ENCODE measurements at regions not wholly inside any gene's neighbourhood (a gene's known extent, or its start where the extent isn't known, plus 50 kb on each side); places are given as distances from the start of the nearest gene placed in this dataset.

- DNase-seq: no peak
Observed at GRCh38 chr10:4370376-4370775, 455.6 kb upstream of the AKR1E2 start.

- DNase-seq: no peak
Observed at GRCh38 chr10:4361581-4361980, 464.4 kb upstream of the AKR1E2 start.

- no peak for DNase-seq
Observed at GRCh38 chr10:4359003-4359402, 467.0 kb upstream of the AKR1E2 start.

GRCh38 chr10:4357911-4358310 is 468.1 kb upstream of the AKR1E2 start:
- no peak for DNase-seq

GRCh38 chr10:4355350-4355749 is 470.7 kb upstream of the AKR1E2 start:
- no peak for DNase-seq

DNA sequence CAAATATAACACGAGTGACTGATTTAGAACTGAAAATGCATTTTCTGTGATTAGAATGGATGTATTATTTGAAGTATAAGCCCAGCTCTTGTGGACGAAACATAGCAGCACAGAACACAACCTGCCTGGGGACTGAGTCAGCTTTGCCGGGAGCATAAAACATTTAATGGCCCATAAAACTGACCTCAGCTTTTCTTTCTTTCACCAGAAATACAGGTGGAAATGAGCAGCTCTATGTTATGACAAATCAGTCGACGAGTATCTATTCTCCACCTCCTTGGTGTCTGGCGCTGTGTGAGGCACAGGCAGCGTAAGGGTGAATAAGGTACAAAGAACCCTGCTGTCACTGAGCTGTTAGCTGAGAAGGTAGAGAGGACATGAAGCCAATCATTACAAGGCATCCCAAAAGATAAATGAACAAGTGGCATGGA is 471.6 kb upstream of the AKR1E2 start:
- DNase-seq: no peak

DNA sequence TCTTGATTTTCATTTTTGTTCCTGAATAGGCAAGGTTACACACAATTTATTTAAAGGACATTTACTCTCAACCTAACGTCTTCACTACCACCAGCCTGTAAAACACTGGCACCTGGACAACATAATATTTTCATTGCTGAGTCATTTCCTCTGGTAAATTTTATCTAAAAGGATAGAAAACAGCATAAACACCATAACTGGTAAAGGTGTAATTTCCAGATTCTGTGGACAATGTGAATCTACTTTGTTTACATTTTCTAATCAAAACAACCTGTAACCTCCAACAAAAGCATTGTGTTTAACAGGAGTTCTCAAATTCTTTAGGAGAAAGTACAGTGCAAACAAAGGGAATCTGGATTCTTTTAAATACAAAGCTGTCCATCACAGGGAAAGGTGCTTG is 472.0 kb upstream of the AKR1E2 start:
- DNase-seq: no peak

DNA sequence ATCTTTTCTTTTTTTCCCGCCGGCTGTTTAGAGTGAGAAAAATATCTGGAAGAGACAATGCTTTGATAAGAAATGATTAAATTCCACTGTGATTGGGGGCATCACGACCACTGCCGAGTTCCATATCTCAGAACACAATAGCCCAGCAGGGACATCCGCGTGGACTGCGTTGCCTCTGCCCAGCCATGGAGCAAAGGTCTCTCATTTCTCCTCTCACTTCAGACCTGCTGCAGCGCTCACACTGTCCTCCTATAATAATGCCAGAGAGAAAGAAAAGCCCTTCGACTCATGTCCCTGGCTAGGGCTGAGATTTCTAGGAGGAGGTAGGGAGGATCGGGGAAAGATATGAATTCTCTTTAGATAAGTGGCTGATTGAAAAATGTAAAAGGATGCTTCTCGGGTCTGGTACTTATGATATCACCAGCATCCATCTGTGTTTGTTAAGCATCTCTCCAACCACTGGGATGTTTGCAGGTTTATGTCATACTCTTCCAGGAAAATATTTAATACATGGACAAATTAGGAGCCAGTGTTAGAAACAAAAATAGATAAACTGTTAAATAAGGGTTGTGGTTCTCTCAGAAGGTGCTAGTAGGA is 472.9 kb upstream of the AKR1E2 start:
- no peak for DNase-seq

DNA sequence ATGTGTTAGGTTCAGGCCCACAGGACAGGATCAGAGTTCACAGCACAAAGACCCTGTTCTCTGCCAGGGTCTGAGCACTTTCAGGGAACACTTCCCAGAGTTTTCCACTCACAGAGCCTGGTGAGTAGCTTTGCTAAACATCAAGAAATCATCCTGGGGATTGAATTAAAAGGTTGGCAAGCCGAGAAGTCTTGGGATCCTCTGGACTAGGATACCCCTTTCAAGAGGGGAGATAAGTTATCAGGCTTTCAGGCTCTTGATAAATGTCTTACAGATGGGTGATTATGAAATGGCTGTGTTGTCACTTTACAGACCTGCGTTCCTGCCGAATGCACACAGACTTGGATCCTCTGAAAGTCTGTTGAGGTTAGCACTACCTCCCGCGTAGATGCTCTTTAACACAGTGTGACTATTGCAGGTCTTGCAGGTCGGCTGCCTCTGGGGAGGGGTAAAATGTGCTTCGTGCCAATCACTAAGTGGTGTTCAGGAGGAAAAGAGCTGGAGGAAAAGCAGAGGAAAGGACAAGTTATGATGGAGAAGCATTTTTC is 473.5 kb upstream of the AKR1E2 start:
- no peak for DNase-seq

- no peak for DNase-seq
Observed at GRCh38 chr10:4351723-4352413, 474.1 kb upstream of the AKR1E2 start.

DNA sequence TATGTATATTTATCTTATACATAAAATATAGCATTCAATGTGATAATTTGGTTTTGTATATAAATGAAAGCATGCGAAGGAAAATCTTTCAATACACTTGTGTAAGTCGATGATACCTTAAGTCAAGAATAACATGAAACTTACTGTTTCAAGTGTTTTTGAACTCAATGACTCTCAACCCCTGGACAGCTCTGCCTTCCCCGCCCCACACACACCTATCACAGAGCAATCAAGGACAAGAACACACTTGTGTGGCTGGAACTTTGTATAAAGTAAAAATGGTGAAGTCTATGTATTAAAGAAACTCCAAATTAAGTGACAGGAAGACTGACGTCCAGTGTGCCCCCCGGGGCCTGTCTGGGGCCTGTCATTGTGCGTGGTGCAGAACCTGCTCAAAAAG is 478.6 kb upstream of the AKR1E2 start:
- no peak for DNase-seq

GRCh38 chr10:4345877-4346646 is 479.9 kb upstream of the AKR1E2 start:
- DNase-seq: no peak

GRCh38 chr10:4344492-4344994 is 481.5 kb upstream of the AKR1E2 start:
- peak; percentile 85 for DNase-seq

DNA sequence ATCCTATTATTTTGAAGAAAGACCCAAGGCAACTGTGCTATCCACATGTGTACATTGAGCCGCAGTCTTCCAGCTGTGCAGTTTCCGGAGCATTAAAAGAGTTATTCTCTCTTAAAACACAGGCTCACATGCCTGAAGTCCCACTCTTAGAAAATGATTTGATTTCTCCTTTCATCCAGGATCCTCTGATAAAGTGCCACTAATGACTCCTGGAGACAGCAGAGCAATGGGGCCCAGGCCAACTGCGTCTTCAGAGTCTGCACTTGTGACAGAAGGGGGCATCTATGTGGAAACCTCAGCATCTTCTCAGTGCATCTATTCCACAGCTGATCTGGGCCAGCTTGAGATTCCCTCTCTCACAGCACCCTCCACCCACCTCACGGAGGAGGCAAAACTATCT is 482.1 kb upstream of the AKR1E2 start:
- DNase-seq: no peak

DNA sequence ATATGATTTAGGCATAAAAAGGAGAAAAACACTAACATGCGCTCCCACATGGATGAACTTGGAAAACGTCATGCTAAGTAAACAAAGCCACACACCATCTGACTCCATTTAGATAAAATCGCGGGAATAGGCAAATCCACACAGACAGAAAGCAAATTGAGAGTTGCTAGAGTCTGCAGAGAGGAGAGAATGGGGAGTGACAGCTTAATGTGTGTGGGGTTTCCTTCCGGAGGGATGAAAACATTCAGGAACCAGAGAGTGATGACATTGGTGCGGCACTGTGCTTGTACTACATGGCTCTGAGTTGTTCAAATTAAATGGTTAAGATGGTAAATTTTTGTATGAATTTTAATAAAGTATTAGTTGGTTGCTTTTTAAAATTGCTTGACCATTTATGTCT is 482.9 kb upstream of the AKR1E2 start:
- DNase-seq: no peak

DNA sequence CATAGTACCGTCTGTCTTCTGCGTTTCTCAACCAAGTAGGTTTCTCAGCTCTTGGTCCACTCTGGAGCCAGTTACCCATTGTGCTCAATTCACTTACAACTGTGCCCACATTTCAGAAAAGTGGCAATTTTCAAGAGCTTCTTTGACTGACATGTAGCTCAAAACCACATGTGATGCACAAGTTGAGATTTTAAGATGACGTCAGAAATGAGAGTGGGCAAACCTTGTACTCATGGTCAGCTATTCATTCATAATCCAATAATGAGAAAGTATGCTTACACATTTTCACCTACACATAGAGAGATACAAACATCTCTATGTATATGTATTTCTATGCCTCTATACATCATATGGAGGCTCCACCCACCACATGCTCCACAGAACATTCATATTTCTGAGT is 487.2 kb upstream of the AKR1E2 start:
- DNase-seq: no peak

DNA sequence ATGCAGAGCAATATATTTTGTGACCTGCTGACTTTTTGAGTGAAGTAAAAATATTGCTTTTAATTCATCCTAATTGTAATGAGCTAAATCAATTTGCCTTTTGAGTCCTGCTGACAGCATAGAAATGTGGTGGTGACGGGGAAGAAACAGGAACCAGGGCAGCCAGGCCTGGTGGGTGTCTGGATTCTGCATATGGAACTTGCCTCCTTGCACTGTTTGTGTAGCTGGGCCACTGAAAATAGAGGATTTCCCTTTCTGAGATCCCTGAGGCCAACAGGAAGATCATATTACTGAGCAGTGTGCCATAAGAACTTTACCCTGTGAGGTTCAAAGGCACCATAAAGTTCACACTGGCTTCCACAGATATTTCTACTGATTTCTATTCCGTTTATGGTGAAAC is 488.4 kb upstream of the AKR1E2 start:
- DNase-seq: peak; percentile 1

- DNase-seq: no peak
Observed at GRCh38 chr10:4334871-4335270, 491.1 kb upstream of the AKR1E2 start.

DNA sequence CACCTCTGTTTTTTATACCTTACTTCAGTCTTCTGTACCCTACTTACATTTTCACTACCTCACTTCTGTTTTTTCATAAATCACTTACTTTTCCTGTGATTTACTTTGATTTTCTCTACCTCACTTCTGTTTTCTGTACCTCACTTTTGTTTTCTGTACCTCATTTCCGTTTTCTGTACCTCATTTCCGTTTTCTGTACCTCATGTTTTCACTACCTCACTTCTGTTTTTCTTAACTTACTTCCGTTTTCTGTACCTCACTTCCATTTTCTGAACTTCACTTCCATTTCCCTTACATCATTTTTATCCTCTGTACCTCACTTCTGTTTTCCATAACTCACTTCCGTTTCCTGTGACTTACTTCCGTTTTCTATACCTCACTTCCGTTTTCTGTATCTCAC is 492.0 kb upstream of the AKR1E2 start:
- DNase-seq: peak; percentile 69

- DNase-seq: peak; percentile 89
Observed at GRCh38 chr10:4333459-4333894, 492.5 kb upstream of the AKR1E2 start.

GRCh38 chr10:4332764-4333458 is 493.1 kb upstream of the AKR1E2 start:
- DNase-seq: peak; percentile 66

DNA sequence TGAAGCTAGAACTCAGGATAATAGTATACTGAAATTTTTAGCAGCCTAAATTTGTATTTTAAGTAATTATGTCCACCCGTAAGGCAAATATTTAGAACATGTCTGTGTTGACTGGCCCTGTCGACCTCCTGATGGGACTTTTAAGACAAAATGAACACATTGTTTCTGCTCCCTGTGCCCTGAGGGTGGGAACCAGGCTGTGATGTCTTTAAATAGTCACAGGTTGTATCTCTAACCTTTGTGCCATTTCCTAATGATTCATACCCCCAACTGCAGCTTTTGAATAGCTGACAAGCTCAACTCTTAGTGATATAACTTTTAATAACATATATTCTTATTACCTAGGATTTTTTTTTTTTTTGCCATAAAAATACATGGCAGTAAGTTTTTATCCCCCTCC is 494.9 kb upstream of the AKR1E2 start:
- DNase-seq: no peak

DNA sequence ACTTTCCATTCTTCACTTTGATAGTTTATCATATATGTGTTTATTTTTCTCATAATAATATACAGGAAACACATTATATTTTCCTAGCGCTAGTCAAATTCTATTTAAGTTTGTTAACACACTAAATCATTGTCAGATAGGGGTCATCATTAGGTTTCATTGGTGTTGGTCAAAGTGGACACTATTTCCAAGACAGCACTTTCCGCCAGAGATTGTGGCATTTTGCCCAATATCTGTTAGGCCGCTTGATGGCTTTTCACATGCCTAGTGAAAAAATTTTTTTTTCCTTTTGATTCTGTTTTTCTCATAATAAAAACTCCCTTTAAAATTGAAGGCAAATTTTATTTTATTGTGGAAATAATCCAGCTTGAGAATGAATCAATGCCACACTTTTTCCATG is 495.4 kb upstream of the AKR1E2 start:
- no peak for DNase-seq
